IMR-90 (cell line): ENCODE measurements at regions not wholly inside any gene's neighbourhood (a gene's known extent, or its start where the extent isn't known, plus 50 kb on each side); places are given as distances from the start of the nearest gene placed in this dataset.

Experiments
- ATAC-seq: fragments of 200-7000 bp; cut with Tn5 transposase; 2 replicates; pipeline ENCODE4 v1.9.1; 2020; ENCODE audit warnings: low read depth, mild to moderate bottlenecking, moderate library complexity
- BruUV-seq: library from RNA; stranded (reverse); fragments of 400-500 nt; replicated peaks from 2 replicates; lab custom pipeline; 2021; lab: Mats Ljungman, UMichigan
- CTCF ChIA-PET: fragments of 300-600 bp; formaldehyde crosslinking; extraction: SDS; loops from one replicate; lab custom pipeline; 2021; ENCODE audit warnings: antibody characterized with exemption; lab: Yijun Ruan, JAX
- POLR2A ChIA-PET: fragments of 300-600 bp; sonication (Branson Sonifier 250); formaldehyde crosslinking; loops from one replicate; lab custom pipeline; 2022; ENCODE audit warnings: antibody characterized with exemption; ENCODE audit not compliant: unreplicated experiment; lab: Charles Lee
- DNase-seq: peaks from one replicate; pipeline ENCODE4 v3.0.0; 2013
- H2AFZ ChIP-seq: replicated peaks from 2 replicates; pipeline ENCODE3; 2013; ENCODE audit warnings: low read length, mild to moderate bottlenecking; ENCODE audit not compliant: poor library complexity
- H2AK5ac ChIP-seq: 2 replicates; pipeline ENCODE4 v1.6.1; 2013; ENCODE audit warnings: low read depth, low read length, inconsistent platforms
- H2AK9ac ChIP-seq: replicated peaks from 2 replicates; pipeline ENCODE3; 2013; ENCODE audit warnings: mild to moderate bottlenecking, low read depth, low read length, moderate library complexity; ENCODE audit not compliant: poor library complexity
- H2BK120ac ChIP-seq: 2 replicates; pipeline ENCODE4 v1.6.1; 2013; ENCODE audit warnings: low read depth, low read length, inconsistent platforms
- H2BK15ac ChIP-seq: 3 replicates; pipeline ENCODE4 v1.6.1; 2013; ENCODE audit warnings: low read depth, low read length, inconsistent platforms
- H2BK20ac ChIP-seq: 2 replicates; pipeline ENCODE4 v1.6.1; 2013; ENCODE audit warnings: low read depth, mild to moderate bottlenecking, inconsistent platforms, low read length, moderate library complexity
- H2BK5ac ChIP-seq: 2 replicates; pipeline ENCODE4 v1.6.1; 2013; ENCODE audit warnings: mild to moderate bottlenecking, low read depth, low read length, inconsistent platforms; ENCODE audit not compliant: poor library complexity, severe bottlenecking
- H3K14ac ChIP-seq: replicated peaks from 2 replicates; pipeline ENCODE4 v1.6.1; 2013; ENCODE audit warnings: low read depth, low read length, inconsistent platforms
- H3K18ac ChIP-seq: 2 replicates; pipeline ENCODE4 v1.6.1; 2013; ENCODE audit warnings: low read depth, low read length, control low read depth
- H3K23ac ChIP-seq: 2 replicates; pipeline ENCODE4 v1.6.1; 2013; ENCODE audit warnings: low read depth, low read length, inconsistent platforms
- H3K27ac ChIP-seq: 2 replicates; pipeline ENCODE4 v1.5.1; 2013; ENCODE audit warnings: mild to moderate bottlenecking, control low read depth, low read length; ENCODE audit not compliant: insufficient read depth
- H3K27me3 ChIP-seq: 2 replicates; pipeline ENCODE4 v1.6.1; 2013; ENCODE audit warnings: low read length; ENCODE audit not compliant: control insufficient read depth, insufficient read depth
- H3K36me3 ChIP-seq: 2 replicates; pipeline ENCODE4 v1.6.1; 2013; ENCODE audit warnings: low read length, mixed read lengths; ENCODE audit not compliant: control insufficient read depth, insufficient read depth
- H3K4ac ChIP-seq: 2 replicates; pipeline ENCODE4 v1.6.1; 2013; ENCODE audit warnings: low read depth, low read length, inconsistent platforms
- H3K4me1 ChIP-seq: 2 replicates; pipeline ENCODE4 v1.6.1; 2013; ENCODE audit warnings: low read length, mixed read lengths; ENCODE audit not compliant: control insufficient read depth, insufficient read depth
- H3K4me2 ChIP-seq: 2 replicates; pipeline ENCODE4 v1.6.1; 2013; ENCODE audit warnings: low read depth, mild to moderate bottlenecking, control low read depth, low read length, moderate library complexity
- H3K4me3 ChIP-seq: 2 replicates; pipeline ENCODE4 v1.5.1; 2013; ENCODE audit warnings: low read depth, mild to moderate bottlenecking, control low read depth, low read length, moderate library complexity; ENCODE audit not compliant: insufficient read depth
- H3K56ac ChIP-seq: 2 replicates; pipeline ENCODE4 v1.6.1; 2013; ENCODE audit warnings: low read length, inconsistent platforms; ENCODE audit not compliant: insufficient read depth; ENCODE audit errors: extremely low read depth
- H3K79me1 ChIP-seq, 2 experiments: 2 replicates each; pipeline ENCODE4 v1.6.1; 2013; ENCODE audit warnings: low read length in 2 of 2, inconsistent platforms in 1 of 2, low read depth in 1 of 2
- H3K9ac ChIP-seq: 2 replicates; pipeline ENCODE4 v1.6.1; 2013; ENCODE audit warnings: low read depth, low read length, control low read depth
- H3K9me1 ChIP-seq: 2 replicates; pipeline ENCODE4 v1.6.1; 2013; ENCODE audit warnings: low read length, inconsistent platforms; ENCODE audit not compliant: insufficient read depth
- H3K9me3 ChIP-seq: 2 replicates; pipeline ENCODE4 v1.6.1; 2013; ENCODE audit warnings: low read length; ENCODE audit not compliant: control insufficient read depth, insufficient read depth
- H4K20me1 ChIP-seq: 2 replicates; pipeline ENCODE4 v1.6.1; 2013; ENCODE audit warnings: low read length, inconsistent platforms; ENCODE audit not compliant: insufficient read depth
- H4K5ac ChIP-seq: 2 replicates; pipeline ENCODE4 v1.6.1; 2013; ENCODE audit warnings: mild to moderate bottlenecking, low read depth, low read length, control low read depth
- H4K8ac ChIP-seq, 2 experiments: 2 replicates each; pipeline ENCODE4 v1.6.1; 2013; ENCODE audit warnings: low read depth in 2 of 2, low read length in 2 of 2, control low read depth in 1 of 2, inconsistent platforms in 1 of 2
- H4K91ac ChIP-seq: 2 replicates; pipeline ENCODE4 v1.6.1; 2013; ENCODE audit warnings: low read depth, low read length, inconsistent platforms; ENCODE audit not compliant: insufficient read depth
- BHLHE40 ChIP-seq: fragments of 150-350 bp; IDR thresholded peaks from 2 replicates; pipeline ENCODE4 v1.6.1; 2016; ENCODE audit warnings: mild to moderate bottlenecking, low read depth, low read length
- CEBPB ChIP-seq: IDR thresholded peaks from 2 replicates; pipeline ENCODE4 v1.6.1; 2012; ENCODE audit warnings: low read depth, low read length, improper control_type of control experiment
- CHD1 ChIP-seq: IDR thresholded peaks from 2 replicates; pipeline ENCODE4 v1.6.1; 2012; ENCODE audit warnings: low read depth, low read length, improper control_type of control experiment
- FOS ChIP-seq: fragments of 150-350 bp; IDR thresholded peaks from 2 replicates; pipeline ENCODE4 v1.6.1; 2016; ENCODE audit warnings: low read depth, low read length
- NFE2L2 ChIP-seq: fragments of 150-350 bp; IDR thresholded peaks from 2 replicates; pipeline ENCODE4 v1.6.1; 2016; ENCODE audit warnings: low read depth, mild to moderate bottlenecking, low read length
- RCOR1 ChIP-seq: IDR thresholded peaks from 2 replicates; pipeline ENCODE4 v1.6.1; 2012; ENCODE audit warnings: mild to moderate bottlenecking, low read length, improper control_type of control experiment; ENCODE audit not compliant: insufficient replicate concordance
- SMC3 ChIP-seq: fragments of 150-350 bp; IDR thresholded peaks from 2 replicates; pipeline ENCODE4 v1.6.1; 2016; ENCODE audit warnings: low read depth, mild to moderate bottlenecking, antibody characterized with exemption, low read length, moderate library complexity
- WGBS, 2 experiments: methylation state at CpG; one replicate each; pipeline versions ENCODE4 v1.1.5 to v1.1.7; 2013; ENCODE audit warnings: missing lambda C conversion rate in 2 of 2; ENCODE audit not compliant: insufficient read length in 1 of 2; ENCODE audit errors: extremely low coverage in 2 of 2; 5-methylcytosine and 5-hydroxymethylcytosine counted together
- dilution Hi-C: fragments of 300-500 bp; cut with HindIII; formaldehyde crosslinking; loops from one replicate; pipeline ENCODE4 v1.14.3; 2018; ENCODE audit warnings: low sequenced_read_pairs; ENCODE audit not compliant: unreplicated experiment
- in situ Hi-C: fragments of 300-500 bp; cut with MboI; formaldehyde crosslinking; loops from 3 replicates; pipeline ENCODE4 v1.14.3; 2019; ENCODE audit warnings: low sequenced_read_pairs, inconsistent platforms, mixed read lengths
- intact Hi-C: fragments of 100-400 bp; cut with micrococcal nuclease; formaldehyde crosslinking; loops from 2 replicates; pipeline ENCODE4 v1.10.0; 2022
- TF ChIP-seq, protein P1 (sequence below): fragments of 150-350 bp; IDR thresholded peaks from 2 replicates; pipeline ENCODE4 v1.6.1; 2017; ENCODE audit warnings: mild to moderate bottlenecking, antibody characterized with exemption, low read length, low read depth
- TF ChIP-seq, protein P2 (sequence below): fragments of 150-350 bp; IDR thresholded peaks from 2 replicates; pipeline ENCODE4 v1.6.1; 2016; ENCODE audit warnings: low read depth, mild to moderate bottlenecking, low read length, moderate library complexity, borderline replicate concordance

- dilution Hi-C loops = no loop called here
- H3K9ac ChIP-seq = no peak overlapping the region
- no TSS peak for BruUV-seq
These were observed 79.9 kb upstream of the BHLHE23 start for GRCh38 chr20:63086421-63087235.

More at GRCh38 chr20:63086421-63087235, 79.9 kb upstream of the BHLHE23 start:
- Histone ChIP-seq H2AFZ (peak overlapping the region; percentile 21), H4K5ac (no peak overlapping the region), H3K18ac (no peak overlapping the region), H2BK20ac (no peak overlapping the region), H4K20me1 (no peaks in the 10 kb centered on the region), H3K36me3 (no peaks in the 10 kb centered on the region), H3K27me3 (peaks cover 33% of the 10 kb centered on the region), H3K27ac (no peak overlapping the region), H3K9me3 (no peaks in the 10 kb centered on the region), H2BK5ac (no peak overlapping the region), H2BK15ac (no peak overlapping the region), H2BK120ac (no peak overlapping the region), H4K91ac (no peak overlapping the region), H3K4ac (no peak overlapping the region), H3K9me1 (no peaks in the 10 kb centered on the region), H3K4me2 (no peak overlapping the region), H3K23ac (no peak overlapping the region), H2AK5ac (no peak overlapping the region), H3K56ac (no peak overlapping the region), H3K4me1 (no peaks in the 10 kb centered on the region), H2AK9ac (no peak overlapping the region), H3K14ac (no peak overlapping the region), H3K79me1 (no peaks in the 10 kb centered on the region), H3K4me3 (no peak overlapping the region), H4K8ac (no peak overlapping the region)
- TF ChIP-seq BHLHE40 = no peak
- TF ChIP-seq RCOR1 = no peak
- no peak for TF ChIP-seq NFE2L2
- no peak for TF ChIP-seq FOS
- TF ChIP-seq CEBPB = no peak
- no peak for TF ChIP-seq SMC3
- TF ChIP-seq, protein P1, sequence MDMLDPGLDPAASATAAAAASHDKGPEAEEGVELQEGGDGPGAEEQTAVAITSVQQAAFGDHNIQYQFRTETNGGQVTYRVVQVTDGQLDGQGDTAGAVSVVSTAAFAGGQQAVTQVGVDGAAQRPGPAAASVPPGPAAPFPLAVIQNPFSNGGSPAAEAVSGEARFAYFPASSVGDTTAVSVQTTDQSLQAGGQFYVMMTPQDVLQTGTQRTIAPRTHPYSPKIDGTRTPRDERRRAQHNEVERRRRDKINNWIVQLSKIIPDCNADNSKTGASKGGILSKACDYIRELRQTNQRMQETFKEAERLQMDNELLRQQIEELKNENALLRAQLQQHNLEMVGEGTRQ = no peak
- TF ChIP-seq CHD1 = no peak
- TF ChIP-seq, protein P2, sequence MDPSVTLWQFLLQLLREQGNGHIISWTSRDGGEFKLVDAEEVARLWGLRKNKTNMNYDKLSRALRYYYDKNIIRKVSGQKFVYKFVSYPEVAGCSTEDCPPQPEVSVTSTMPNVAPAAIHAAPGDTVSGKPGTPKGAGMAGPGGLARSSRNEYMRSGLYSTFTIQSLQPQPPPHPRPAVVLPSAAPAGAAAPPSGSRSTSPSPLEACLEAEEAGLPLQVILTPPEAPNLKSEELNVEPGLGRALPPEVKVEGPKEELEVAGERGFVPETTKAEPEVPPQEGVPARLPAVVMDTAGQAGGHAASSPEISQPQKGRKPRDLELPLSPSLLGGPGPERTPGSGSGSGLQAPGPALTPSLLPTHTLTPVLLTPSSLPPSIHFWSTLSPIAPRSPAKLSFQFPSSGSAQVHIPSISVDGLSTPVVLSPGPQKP = no peak
- intact Hi-C loops = no loop called here
- CTCF ChIA-PET = no interaction called here
- no peak for ATAC-seq
- in situ Hi-C loops = no loop called here
- WGBS, 2 experiments = 53% methylated on average over 18 of the region's 36 CpGs; no CpG with 5 or more reads in 1 of the 2 experiments
- no peak for DNase-seq
- POLR2A ChIA-PET = no interaction called here
